D721Med (cell line): ENCODE measurements at regions not wholly inside any gene's neighbourhood (a gene's known extent, or its start where the extent isn't known, plus 50 kb on each side); places are given as distances from the start of the nearest gene placed in this dataset.
"Not testable (repeated sequence)": the region's sequence is repeated elsewhere in the genome, so short reads cannot be mapped to it uniquely, and the experiment has no call there.

Experiments used
- DNase-seq: peaks from one replicate; pipeline ENCODE4 v3.0.0; 2011; ENCODE audit warnings: low spot score; ENCODE audit not compliant: insufficient read length
- FAIRE-seq: peaks from 2 replicates; lab custom pipeline; 2011; peaks lifted over from hg19 to GRCh38; lab: Jason Lieb, UNC
- TF ChIP-seq, protein P1 (sequence below): IDR thresholded peaks from 2 replicates; pipeline ENCODE4 v1.5.1; 2012; ENCODE audit warnings: mild to moderate bottlenecking, control low read depth; ENCODE audit not compliant: insufficient read depth; ENCODE audit errors: missing control alignments

DNA sequence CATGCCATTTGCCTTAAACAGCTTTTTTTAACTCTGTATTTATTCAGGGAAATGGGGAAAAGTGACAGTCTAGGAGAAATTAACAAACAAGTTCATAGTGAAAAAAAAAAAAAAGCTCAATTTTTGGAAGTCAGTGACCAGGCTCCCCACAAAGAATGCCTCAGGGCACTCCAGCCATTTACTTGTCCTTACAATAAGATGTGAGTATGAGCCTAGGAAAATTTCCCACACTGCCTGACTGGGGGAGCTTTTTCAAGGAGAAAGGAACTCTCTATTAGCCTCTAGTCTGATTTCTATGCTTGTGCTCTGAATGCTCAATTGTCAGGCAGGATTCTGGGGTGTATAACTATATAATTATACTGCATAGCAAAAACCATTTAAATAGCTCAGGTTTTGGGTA lies 74.9 kb upstream of the NRBF2 start:
- TF ChIP-seq, protein P1, sequence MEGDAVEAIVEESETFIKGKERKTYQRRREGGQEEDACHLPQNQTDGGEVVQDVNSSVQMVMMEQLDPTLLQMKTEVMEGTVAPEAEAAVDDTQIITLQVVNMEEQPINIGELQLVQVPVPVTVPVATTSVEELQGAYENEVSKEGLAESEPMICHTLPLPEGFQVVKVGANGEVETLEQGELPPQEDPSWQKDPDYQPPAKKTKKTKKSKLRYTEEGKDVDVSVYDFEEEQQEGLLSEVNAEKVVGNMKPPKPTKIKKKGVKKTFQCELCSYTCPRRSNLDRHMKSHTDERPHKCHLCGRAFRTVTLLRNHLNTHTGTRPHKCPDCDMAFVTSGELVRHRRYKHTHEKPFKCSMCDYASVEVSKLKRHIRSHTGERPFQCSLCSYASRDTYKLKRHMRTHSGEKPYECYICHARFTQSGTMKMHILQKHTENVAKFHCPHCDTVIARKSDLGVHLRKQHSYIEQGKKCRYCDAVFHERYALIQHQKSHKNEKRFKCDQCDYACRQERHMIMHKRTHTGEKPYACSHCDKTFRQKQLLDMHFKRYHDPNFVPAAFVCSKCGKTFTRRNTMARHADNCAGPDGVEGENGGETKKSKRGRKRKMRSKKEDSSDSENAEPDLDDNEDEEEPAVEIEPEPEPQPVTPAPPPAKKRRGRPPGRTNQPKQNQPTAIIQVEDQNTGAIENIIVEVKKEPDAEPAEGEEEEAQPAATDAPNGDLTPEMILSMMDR, result no peak
- FAIRE-seq (no peak), DNase-seq (no peak)

DNA sequence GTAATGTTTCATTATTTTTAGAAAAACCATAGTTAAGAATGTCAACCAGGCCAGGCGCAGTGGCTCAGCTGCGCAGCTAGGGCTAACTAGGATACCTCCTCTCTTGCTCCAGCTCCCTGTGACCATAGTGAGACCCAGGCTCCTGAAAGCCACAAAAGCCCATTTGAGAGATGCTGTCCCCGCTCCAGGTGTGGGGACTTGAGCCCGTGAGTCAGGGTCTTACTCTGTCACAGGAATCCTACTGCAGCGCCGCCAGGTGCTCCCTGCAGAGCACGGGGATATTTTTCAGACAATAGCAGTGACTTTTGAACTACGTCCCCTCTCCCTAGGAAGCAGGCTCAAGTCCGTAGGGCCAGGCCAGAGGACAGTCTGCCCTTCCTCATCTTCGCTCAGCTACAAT lies 75.6 kb upstream of the NRBF2 start:
- TF ChIP-seq, protein P1, result no peak
- FAIRE-seq, result no peak
- DNase-seq, result no peak

DNA sequence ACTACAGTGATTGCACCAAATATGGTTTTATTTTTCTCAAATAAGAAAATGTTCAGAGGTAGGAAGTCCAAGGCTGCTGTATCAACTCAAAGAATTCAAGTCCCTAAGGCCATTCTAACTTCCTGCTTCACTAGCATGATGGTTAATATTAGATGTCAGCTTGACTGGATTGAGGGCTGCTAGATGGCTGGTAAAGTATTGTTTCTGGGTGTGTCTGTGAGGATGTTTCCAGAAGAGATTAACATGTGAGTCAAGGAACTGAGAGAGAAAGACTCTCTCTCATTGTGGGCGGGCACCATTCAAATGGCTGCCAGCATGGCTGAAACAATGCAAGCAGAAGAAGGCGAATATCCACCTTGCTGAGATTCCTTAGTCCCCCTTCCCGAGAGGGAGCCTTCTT lies 77.4 kb upstream of the NRBF2 start:
- no peak for FAIRE-seq
- TF ChIP-seq, protein P1, result no peak
- DNase-seq, result no peak

DNA sequence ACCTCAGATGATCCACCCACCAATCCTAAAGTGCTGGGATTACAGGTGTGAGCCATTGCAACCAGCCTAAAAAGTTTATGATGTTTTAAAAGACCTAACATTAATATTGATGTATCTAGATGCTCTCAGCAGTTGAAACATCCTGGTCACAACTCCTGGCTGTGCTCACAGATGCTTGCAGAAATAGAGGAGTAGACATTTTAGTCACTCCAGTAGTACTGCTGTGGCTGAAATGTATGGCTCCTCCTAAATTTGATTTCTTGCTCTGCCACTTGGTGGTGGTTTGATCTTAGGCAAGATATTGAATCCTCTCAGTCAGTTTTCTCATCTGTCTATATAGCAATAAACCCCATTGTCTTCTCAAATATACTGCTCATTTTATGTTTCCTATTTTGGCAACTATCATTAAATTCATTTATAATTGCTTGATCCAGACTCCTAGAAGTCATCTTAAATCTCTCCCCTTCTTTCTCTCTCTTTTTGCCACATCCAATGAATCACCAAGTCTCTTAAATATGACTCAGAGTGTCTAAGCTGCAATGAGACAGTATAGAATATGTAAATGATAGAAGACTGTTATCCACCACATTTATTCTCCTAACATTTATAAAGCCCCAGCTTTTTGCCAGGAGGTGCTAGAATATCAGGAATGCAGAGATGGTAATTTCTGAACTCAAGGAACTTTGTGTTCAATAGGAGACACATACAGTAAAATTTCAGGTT lies 78.1 kb upstream of the NRBF2 start:
- no peak for DNase-seq
- no peak for FAIRE-seq
- TF ChIP-seq, protein P1, result no peak

GRCh38 chr10:63052083-63052482 lies 81.0 kb upstream of the NRBF2 start:
- DNase-seq (no peak), FAIRE-seq (no peak)
- TF ChIP-seq, protein P1, result no peak

GRCh38 chr10:63042256-63042655 lies 90.9 kb upstream of the NRBF2 start:
- FAIRE-seq, result no peak
- no peak for DNase-seq
- TF ChIP-seq, protein P1, result no peak

GRCh38 chr10:63033616-63034185 lies 99.4 kb upstream of the NRBF2 start:
- not testable (repeated sequence) for FAIRE-seq

DNA sequence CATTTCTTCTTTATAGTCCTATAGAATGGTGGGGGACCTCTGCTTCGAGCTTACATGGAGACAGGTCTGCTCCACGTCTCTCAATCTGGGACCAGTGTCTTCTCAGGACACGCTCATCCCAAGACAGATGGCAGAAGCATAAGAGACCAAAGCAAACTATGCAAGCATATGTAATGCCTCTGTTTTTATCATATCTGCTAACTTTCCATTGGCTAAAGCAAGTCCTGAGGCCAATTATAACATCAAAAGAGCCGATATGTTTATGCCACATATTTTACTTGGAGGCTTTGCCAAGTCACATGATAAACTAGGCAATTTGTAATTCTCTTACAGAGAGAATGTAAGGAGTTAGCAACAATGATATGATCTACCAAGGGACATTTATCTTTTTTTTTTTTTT lies 102.6 kb upstream of the NRBF2 start:
- DNase-seq (no peak), FAIRE-seq (no peak)
- TF ChIP-seq, protein P1, result no peak

More at GRCh38 chr10:63033616-63034185, 99.4 kb upstream of the NRBF2 start:
- DNase-seq, result not testable (repeated sequence)
